ENCODE measurements at regions not wholly inside any gene's neighbourhood (a gene's known extent, or its start where the extent isn't known, plus 50 kb on each side); places are given as distances from the start of the nearest gene placed in this dataset.
A peak's percentile ranks its signal among the peaks of the same experiment; 100 is the strongest.

DNA sequence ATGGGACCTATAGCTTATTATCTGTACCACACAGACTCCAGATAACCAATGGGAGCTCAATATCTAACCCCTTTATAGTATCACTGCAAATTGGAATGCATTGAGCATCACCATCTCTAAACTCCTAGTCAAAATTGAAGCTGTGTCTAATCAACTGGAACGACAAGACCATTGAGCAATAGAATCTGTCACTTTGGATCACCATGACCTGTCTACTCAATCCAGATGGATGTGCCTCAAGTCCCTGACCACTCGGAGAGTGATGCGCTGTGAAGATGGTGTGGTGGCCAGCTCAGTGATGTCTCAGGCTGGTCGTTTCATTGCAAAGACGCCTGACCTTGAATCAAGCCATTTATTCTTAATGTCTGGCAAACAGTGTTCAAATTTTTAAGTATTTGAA lies 160.5 kb downstream of the SEMA6D start (continued):
- TF ChIP-seq, protein P1, sequence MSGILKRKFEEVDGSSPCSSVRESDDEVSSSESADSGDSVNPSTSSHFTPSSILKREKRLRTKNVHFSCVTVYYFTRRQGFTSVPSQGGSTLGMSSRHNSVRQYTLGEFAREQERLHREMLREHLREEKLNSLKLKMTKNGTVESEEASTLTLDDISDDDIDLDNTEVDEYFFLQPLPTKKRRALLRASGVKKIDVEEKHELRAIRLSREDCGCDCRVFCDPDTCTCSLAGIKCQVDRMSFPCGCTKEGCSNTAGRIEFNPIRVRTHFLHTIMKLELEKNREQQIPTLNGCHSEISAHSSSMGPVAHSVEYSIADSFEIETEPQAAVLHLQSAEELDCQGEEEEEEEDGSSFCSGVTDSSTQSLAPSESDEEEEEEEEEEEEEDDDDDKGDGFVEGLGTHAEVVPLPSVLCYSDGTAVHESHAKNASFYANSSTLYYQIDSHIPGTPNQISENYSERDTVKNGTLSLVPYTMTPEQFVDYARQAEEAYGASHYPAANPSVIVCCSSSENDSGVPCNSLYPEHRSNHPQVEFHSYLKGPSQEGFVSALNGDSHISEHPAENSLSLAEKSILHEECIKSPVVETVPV (CRISPR knock-in tag; IDR thresholded peaks at IDR 0.05), result no peak
- TF ChIP-seq OSR1 (CRISPR knock-in tag; IDR thresholded peaks at IDR 0.05), result no peak
- TF ChIP-seq GLIS3 (CRISPR knock-in tag; IDR thresholded peaks at IDR 0.05), result no peak
- TF ChIP-seq, protein P2, sequence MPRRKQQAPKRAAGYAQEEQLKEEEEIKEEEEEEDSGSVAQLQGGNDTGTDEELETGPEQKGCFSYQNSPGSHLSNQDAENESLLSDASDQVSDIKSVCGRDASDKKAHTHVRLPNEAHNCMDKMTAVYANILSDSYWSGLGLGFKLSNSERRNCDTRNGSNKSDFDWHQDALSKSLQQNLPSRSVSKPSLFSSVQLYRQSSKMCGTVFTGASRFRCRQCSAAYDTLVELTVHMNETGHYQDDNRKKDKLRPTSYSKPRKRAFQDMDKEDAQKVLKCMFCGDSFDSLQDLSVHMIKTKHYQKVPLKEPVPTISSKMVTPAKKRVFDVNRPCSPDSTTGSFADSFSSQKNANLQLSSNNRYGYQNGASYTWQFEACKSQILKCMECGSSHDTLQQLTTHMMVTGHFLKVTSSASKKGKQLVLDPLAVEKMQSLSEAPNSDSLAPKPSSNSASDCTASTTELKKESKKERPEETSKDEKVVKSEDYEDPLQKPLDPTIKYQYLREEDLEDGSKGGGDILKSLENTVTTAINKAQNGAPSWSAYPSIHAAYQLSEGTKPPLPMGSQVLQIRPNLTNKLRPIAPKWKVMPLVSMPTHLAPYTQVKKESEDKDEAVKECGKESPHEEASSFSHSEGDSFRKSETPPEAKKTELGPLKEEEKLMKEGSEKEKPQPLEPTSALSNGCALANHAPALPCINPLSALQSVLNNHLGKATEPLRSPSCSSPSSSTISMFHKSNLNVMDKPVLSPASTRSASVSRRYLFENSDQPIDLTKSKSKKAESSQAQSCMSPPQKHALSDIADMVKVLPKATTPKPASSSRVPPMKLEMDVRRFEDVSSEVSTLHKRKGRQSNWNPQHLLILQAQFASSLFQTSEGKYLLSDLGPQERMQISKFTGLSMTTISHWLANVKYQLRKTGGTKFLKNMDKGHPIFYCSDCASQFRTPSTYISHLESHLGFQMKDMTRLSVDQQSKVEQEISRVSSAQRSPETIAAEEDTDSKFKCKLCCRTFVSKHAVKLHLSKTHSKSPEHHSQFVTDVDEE (CRISPR knock-in tag; IDR thresholded peaks at IDR 0.05), result no peak
- no peak for TF ChIP-seq ZNF8 (CRISPR knock-in tag; IDR thresholded peaks at IDR 0.05)
- TF ChIP-seq ZNF565 (CRISPR knock-in tag; conservative IDR thresholded peaks at IDR 0.05; ENCODE audit: low read depth), result no peak
- TF ChIP-seq ZFP30 (CRISPR knock-in tag; IDR thresholded peaks at IDR 0.05), result no peak

DNA sequence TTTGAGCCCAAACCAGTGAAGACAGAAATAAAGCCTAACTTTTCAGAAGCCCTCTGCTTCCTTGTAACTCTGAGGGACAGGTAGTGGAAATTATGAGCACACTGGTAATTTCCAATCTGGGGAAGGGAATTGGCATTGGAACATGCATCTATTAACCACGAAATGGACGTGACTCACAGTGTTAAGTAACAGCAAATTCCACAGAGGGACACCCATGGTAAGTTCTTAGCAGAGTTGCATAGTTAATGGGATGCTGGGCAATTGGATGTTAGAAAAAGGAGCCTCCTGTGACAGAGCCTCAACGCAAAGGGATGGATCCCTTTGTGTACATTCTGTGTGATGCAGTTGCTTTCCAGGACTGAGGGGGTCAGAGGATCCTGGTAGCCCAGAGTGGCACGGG lies 168.6 kb downstream of the SEMA6D start:
- no peak for TF ChIP-seq BACH2 (CRISPR knock-in tag; IDR thresholded peaks at IDR 0.05; ENCODE audit: borderline replicate concordance)
- peak; percentile 37; the same call in 1 of the 2 replicates for TF ChIP-seq ISL1 (CRISPR knock-in tag; IDR thresholded peaks at IDR 0.05)
- ATAC-seq, result no peak

DNA sequence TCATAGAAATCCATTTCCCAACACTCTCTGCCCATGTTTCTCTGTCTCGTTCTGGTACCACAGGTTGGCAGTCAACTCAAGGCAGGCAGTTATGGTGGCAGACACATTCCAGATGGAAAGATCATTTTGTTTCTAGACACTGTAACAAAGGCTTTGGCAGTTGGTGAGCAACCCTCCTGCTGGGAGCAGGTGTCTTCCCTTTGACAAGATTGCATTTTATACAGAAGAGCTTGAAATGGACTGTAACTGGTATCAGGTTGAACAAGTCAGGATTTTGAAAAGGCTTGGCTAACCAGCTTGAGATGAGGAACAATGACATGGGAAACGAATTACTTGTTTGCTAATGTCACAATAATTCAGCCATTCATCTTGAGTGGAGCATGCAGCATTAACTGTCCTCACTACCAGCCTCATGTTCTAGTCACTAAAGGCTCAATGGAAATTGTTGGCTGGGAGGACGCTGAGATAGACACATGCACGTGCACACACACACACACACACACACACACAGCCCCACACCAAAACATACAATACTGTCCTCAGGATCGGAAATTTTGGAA lies 170.0 kb downstream of the SEMA6D start:
- TF ChIP-seq ZNF565 (CRISPR knock-in tag; conservative IDR thresholded peaks at IDR 0.05; ENCODE audit: low read depth) (no peak), ZFP3 (CRISPR knock-in tag; IDR thresholded peaks at IDR 0.05) (no peak), TOX (CRISPR knock-in tag; IDR thresholded peaks at IDR 0.05; ENCODE audit: borderline replicate concordance) (no peak), ZC3H10 (CRISPR knock-in tag; IDR thresholded peaks at IDR 0.05) (no peak), ESRRG (CRISPR knock-in tag; IDR thresholded peaks at IDR 0.05) (no peak), BACH2 (CRISPR knock-in tag; IDR thresholded peaks at IDR 0.05; ENCODE audit: borderline replicate concordance) (no peak), ZFP30 (CRISPR knock-in tag; IDR thresholded peaks at IDR 0.05) (no peak), GLIS3 (CRISPR knock-in tag; IDR thresholded peaks at IDR 0.05) (no peak), SNAI2 (CRISPR knock-in tag; IDR thresholded peaks at IDR 0.05) (no peak), ZNF8 (CRISPR knock-in tag; IDR thresholded peaks at IDR 0.05) (no peak), ISL1 (CRISPR knock-in tag; IDR thresholded peaks at IDR 0.05) (no peak), CSDC2 (CRISPR knock-in tag; IDR thresholded peaks at IDR 0.05) (no peak)
- TF ChIP-seq, protein P3, sequence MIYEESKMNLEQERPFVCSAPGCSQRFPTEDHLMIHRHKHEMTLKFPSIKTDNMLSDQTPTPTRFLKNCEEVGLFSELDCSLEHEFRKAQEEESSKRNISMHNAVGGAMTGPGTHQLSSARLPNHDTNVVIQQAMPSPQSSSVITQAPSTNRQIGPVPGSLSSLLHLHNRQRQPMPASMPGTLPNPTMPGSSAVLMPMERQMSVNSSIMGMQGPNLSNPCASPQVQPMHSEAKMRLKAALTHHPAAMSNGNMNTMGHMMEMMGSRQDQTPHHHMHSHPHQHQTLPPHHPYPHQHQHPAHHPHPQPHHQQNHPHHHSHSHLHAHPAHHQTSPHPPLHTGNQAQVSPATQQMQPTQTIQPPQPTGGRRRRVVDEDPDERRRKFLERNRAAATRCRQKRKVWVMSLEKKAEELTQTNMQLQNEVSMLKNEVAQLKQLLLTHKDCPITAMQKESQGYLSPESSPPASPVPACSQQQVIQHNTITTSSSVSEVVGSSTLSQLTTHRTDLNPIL (CRISPR knock-in tag; IDR thresholded peaks at IDR 0.05; ENCODE audit: low read depth), result no peak
- TF ChIP-seq, protein P4, sequence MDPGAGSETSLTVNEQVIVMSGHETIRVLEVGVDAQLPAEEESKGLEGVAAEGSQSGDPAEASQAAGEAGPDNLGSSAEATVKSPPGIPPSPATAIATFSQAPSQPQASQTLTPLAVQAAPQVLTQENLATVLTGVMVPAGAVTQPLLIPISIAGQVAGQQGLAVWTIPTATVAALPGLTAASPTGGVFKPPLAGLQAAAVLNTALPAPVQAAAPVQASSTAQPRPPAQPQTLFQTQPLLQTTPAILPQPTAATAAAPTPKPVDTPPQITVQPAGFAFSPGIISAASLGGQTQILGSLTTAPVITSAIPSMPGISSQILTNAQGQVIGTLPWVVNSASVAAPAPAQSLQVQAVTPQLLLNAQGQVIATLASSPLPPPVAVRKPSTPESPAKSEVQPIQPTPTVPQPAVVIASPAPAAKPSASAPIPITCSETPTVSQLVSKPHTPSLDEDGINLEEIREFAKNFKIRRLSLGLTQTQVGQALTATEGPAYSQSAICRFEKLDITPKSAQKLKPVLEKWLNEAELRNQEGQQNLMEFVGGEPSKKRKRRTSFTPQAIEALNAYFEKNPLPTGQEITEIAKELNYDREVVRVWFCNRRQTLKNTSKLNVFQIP (CRISPR knock-in tag; IDR thresholded peaks at IDR 0.05; ENCODE audit: borderline replicate concordance, low read depth), result no peak

DNA sequence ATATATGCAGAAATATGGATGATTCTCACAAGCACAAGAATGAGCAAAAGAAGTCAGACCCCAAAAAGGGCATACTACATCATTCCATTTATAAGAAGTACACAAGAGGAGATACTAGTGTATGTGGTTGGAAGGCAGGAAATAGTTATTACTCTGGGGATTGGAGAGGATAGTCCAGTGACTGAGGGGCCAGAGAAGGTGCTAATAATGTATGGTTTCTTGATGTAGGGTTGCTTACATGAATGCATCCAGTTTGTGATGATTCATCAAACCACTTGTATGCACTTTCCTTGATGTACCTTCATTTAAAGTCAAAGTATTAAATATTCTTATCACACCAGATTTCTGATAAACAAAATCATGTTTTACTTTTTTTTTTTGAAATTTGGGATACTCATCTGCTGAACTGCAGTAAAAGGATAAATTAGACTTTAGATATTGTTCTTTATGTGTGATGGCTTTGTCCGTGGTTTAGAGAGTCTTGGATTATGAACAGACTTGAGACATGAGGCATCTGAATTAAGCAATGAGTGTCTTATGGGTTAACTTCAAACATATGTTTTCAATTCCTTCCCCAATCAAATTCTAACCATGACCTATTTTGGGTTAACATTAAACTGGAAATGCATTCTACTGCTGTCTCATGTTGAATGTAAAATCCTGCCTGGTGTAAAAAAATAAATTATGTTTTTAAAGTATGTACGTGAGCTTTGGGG lies 171.2 kb downstream of the SEMA6D start:
- TF ChIP-seq ISL1 (CRISPR knock-in tag; IDR thresholded peaks at IDR 0.05) (no peak), ZNF8 (CRISPR knock-in tag; IDR thresholded peaks at IDR 0.05) (no peak), ESRRG (CRISPR knock-in tag; IDR thresholded peaks at IDR 0.05) (no peak), PPARA (CRISPR knock-in tag; IDR thresholded peaks at IDR 0.05; ENCODE audit: borderline replicate concordance) (no peak), TOX (CRISPR knock-in tag; IDR thresholded peaks at IDR 0.05; ENCODE audit: borderline replicate concordance) (no peak), ZNF565 (CRISPR knock-in tag; conservative IDR thresholded peaks at IDR 0.05; ENCODE audit: low read depth) (no peak), ZFP30 (CRISPR knock-in tag; IDR thresholded peaks at IDR 0.05) (no peak), ZNF70 (CRISPR knock-in tag; IDR thresholded peaks at IDR 0.05) (no peak), CSDC2 (CRISPR knock-in tag; IDR thresholded peaks at IDR 0.05) (no peak), TCF4 (CRISPR knock-in tag; IDR thresholded peaks at IDR 0.05; ENCODE audit: borderline replicate concordance) (no peak), BACH2 (CRISPR knock-in tag; IDR thresholded peaks at IDR 0.05; ENCODE audit: borderline replicate concordance) (no peak), ARNTL (CRISPR knock-in tag; IDR thresholded peaks at IDR 0.05; ENCODE audit: borderline replicate concordance, low read depth) (no peak), RARB (CRISPR knock-in tag; IDR thresholded peaks at IDR 0.05) (no peak), OSR1 (CRISPR knock-in tag; IDR thresholded peaks at IDR 0.05) (no peak), SNAI2 (CRISPR knock-in tag; IDR thresholded peaks at IDR 0.05) (no peak), GLIS3 (CRISPR knock-in tag; IDR thresholded peaks at IDR 0.05) (no peak)
- TF ChIP-seq, protein P1 (CRISPR knock-in tag; IDR thresholded peaks at IDR 0.05), result no peak
- TF ChIP-seq, protein P5, sequence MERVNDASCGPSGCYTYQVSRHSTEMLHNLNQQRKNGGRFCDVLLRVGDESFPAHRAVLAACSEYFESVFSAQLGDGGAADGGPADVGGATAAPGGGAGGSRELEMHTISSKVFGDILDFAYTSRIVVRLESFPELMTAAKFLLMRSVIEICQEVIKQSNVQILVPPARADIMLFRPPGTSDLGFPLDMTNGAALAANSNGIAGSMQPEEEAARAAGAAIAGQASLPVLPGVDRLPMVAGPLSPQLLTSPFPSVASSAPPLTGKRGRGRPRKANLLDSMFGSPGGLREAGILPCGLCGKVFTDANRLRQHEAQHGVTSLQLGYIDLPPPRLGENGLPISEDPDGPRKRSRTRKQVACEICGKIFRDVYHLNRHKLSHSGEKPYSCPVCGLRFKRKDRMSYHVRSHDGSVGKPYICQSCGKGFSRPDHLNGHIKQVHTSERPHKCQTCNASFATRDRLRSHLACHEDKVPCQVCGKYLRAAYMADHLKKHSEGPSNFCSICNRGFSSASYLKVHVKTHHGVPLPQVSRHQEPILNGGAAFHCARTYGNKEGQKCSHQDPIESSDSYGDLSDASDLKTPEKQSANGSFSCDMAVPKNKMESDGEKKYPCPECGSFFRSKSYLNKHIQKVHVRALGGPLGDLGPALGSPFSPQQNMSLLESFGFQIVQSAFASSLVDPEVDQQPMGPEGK (CRISPR knock-in tag; IDR thresholded peaks at IDR 0.05; ENCODE audit: borderline replicate concordance), result no peak
- ATAC-seq, result no peak

More for the DNA sequence above, 170.0 kb downstream of the SEMA6D start:
- ATAC-seq, result no peak

Measured in SK-N-SH treated with all-trans-retinoic acid at 6 μM for 48 hours (cell line).